Activated T-cell treated with anti-CD3 and anti-CD28 coated beads for 1 hour (primary cell): ENCODE measurements at regions not wholly inside any gene's neighbourhood (a gene's known extent, or its start where the extent isn't known, plus 50 kb on each side); places are given as distances from the start of the nearest gene placed in this dataset.

Experiments
- DNase-seq: peaks from one replicate; pipeline ENCODE4 v3.0.0-alpha.2; 2020; ENCODE audit warnings: low read depth

- DNase-seq = no peak
Observed at GRCh38 chr2:5410991-5411700, 281.0 kb upstream of the SOX11 start.

- no peak for DNase-seq
Observed at GRCh38 chr2:5412001-5412400, 280.2 kb upstream of the SOX11 start.

- no peak for DNase-seq
Observed at GRCh38 chr2:5433855-5434254, 258.3 kb upstream of the SOX11 start.

GRCh38 chr2:5437375-5437774 lies 254.8 kb upstream of the SOX11 start:
- DNase-seq = no peak

- no peak for DNase-seq
Observed at GRCh38 chr2:5440174-5440573, 252.0 kb upstream of the SOX11 start.

GRCh38 chr2:5442736-5443135 lies 249.4 kb upstream of the SOX11 start:
- no peak for DNase-seq

GRCh38 chr2:5444168-5444567 lies 248.0 kb upstream of the SOX11 start:
- no peak for DNase-seq

GRCh38 chr2:5444854-5445253 lies 247.3 kb upstream of the SOX11 start:
- no peak for DNase-seq

- no peak for DNase-seq
Observed at GRCh38 chr2:5449867-5450266, 242.3 kb upstream of the SOX11 start.

- DNase-seq = no peak
Observed at GRCh38 chr2:5453220-5454050, 238.7 kb upstream of the SOX11 start.

- DNase-seq = no peak
Observed at GRCh38 chr2:5454051-5454390, 238.2 kb upstream of the SOX11 start.

GRCh38 chr2:5459041-5459440 lies 233.1 kb upstream of the SOX11 start:
- DNase-seq = no peak

GRCh38 chr2:5464657-5465056 lies 227.5 kb upstream of the SOX11 start:
- DNase-seq = no peak

GRCh38 chr2:5465859-5466258 lies 226.3 kb upstream of the SOX11 start:
- DNase-seq = no peak

- DNase-seq = no peak
Observed at GRCh38 chr2:5467178-5467905, 224.8 kb upstream of the SOX11 start.

- no peak for DNase-seq
Observed at GRCh38 chr2:5472673-5473072, 219.5 kb upstream of the SOX11 start.

- no peak for DNase-seq
Observed at GRCh38 chr2:5473635-5474034, 218.5 kb upstream of the SOX11 start.

- no peak for DNase-seq
Observed at GRCh38 chr2:5474716-5475115, 217.5 kb upstream of the SOX11 start.

- no peak for DNase-seq
Observed at GRCh38 chr2:5479265-5479928, 212.8 kb upstream of the SOX11 start.

GRCh38 chr2:5482929-5483331 lies 209.3 kb upstream of the SOX11 start:
- DNase-seq = no peak

GRCh38 chr2:5484868-5485267 lies 207.3 kb upstream of the SOX11 start:
- DNase-seq = no peak

GRCh38 chr2:5491523-5491922 lies 200.7 kb upstream of the SOX11 start:
- DNase-seq = no peak

GRCh38 chr2:5493256-5493655 lies 198.9 kb upstream of the SOX11 start:
- no peak for DNase-seq
